ENCODE measurements at regions not wholly inside any gene's neighbourhood (a gene's known extent, or its start where the extent isn't known, plus 50 kb on each side); places are given as distances from the start of the nearest gene placed in this dataset.

GRCh38 chr2:129877289-129877741 is 102.2 kb upstream of the RAB6C start:
- peak; percentile 66 for DNase-seq

DNA sequence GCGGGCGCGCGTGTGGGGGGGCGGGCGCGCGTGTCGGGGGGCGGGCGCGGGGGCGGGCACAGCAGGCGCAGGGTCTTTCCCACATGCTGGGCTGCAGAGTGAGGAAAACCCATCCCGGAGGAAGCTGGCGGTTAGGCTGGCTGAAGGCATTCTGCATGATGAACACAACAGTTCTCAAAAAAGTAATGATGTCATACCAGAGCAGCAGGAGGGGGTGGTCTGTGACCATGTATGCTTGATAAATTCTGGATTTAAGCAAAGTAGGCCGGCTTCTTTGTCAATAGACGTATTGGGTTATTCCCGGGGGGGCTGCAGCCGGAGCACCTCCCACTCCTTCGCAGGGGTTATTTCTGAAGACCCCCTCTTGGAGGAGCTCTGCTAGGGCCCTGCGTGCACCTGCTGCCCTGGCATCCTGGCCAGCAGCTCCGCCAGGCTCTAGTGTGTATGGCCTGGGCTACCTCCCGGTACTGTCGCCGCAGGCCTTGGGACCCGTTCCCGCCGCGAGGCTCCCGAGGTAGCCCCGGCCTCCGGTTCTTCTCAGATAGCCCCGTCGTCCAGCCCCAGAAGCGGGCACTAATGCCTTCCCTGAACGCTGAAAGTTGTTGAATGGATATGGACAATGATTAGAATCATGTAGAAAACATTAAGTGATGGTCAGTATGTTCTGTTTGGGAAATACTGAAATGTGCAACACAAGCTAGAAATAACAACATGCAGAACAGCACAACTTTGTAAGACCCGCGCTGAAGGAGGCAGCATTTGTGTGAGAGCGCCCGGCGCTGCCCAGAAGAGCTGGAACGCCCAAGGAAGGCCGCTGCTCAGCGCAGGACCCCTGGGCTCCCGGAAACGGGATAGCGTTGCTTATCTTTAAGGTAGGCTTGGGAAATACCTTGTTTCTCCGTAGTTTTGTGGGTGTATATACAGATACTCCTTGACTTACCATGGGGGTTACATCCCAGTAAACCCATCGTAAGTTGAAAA is 101.4 kb upstream of the RAB6C start:
- DNase-seq = peak; percentile 26

DNA sequence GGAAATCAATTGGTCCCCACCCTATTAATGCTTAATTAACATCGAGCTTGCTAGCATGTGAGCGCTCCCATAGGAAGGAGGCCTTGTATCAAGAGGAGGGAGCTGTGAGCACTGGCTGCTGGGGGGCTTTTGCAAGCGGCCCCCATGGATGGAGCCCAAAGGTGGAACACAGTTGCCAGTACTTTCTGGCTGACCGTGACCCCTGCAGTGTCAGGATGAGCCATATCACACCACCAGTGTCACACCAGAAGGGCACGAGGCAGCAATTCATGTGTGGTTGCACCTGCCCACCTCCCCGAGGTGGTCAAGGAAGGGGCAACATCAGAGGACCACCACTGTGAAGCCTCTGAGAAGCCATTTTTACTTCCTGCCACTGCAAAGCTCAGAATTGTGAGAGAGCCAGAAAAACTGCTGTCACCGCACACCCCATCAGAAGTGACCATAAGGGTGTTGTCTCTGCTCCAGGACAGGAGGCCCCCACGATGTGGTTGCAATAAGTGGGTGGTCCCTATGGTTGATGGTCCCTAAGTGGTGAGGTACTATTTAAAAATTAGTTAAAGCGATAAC is 99.8 kb upstream of the RAB6C start:
- no peak for DNase-seq

- no peak for DNase-seq
Observed at GRCh38 chr2:129880309-129880708, 99.2 kb upstream of the RAB6C start.

GRCh38 chr2:129880971-129881370 is 98.5 kb upstream of the RAB6C start:
- no peak for DNase-seq

GRCh38 chr2:129881786-129882396 is 97.6 kb upstream of the RAB6C start:
- DNase-seq = no peak

GRCh38 chr2:129882476-129882875 is 97.0 kb upstream of the RAB6C start:
- DNase-seq = no peak

- DNase-seq = no peak
Observed at GRCh38 chr2:129883121-129883520, 96.3 kb upstream of the RAB6C start.

DNA sequence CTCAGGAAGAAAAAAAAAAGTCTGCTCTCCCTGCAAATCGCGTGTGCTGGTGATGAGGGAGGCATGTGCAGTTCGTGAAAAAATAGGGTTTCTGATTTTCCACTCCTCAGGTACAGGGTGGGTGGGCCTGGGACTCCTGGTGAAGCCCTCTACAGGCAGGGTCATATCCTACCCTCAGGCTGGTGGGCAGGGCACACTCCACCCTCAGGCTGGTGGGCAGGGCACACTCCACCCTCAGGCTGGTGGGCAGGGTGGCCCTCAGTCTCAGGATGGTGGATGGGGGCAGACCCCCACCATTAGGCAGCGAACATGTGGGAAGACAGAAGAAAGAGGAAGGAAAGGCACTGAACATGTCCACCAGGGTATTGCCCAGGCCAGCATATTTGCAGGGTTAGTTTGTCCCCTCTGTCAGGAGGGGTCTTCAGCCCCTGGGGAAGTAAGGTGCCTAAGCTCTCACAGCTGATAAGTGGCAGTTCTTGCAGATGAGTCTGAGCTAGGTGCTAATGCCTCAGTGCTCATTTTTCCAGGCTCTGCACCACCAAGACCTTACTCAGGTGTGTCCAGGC is 95.2 kb upstream of the RAB6C start:
- DNase-seq = no peak

DNA sequence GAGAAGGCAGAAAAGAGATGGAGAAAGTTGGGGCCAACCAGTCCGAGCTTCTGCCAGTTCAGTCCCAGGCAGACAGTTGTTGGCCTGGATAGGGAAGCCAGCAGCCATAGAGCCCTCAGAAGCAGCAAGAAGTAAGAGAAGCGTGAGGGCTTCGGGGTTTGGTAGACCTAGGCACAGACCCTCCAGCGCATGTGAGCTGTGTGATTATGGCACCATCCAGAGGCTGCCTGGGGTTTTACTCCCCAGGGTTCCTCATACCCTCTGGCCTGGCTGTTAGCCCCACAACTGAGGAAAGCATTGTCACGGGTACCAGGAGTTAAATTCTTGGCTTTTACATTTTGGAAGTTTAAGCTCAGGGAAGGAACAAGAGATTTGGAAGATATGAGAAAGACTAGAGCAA is 93.7 kb upstream of the RAB6C start:
- DNase-seq = no peak

DNA sequence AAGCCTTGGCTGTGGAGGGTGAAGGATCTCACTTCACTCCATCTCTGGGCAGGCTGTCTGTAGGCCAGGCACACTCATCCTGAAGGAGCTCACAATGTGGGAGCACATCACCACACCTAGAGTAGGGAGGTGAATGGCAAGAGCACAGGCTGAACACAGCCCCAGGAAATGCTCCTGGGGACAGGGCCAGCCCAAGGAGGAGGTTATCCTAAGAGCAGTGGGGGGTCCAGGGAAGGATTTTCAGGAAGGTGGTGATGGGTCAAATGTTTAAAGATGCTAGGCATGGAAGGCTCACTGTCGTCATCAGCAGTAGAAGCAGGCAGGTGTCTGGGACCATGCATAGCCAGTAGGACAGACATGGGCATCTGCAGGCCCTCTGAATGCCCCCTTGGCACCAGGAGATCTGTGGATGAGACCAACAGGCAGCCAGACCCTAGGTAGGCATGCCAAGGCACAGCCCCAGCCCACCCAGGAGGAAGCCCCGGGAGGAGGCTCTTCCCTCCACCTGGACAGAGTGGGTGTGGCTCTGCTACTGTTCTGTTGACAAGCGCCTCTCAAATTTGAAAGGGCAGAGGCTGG is 91.7 kb upstream of the RAB6C start:
- no peak for DNase-seq

- no peak for DNase-seq
Observed at GRCh38 chr2:129888461-129888860, 91.0 kb upstream of the RAB6C start.

GRCh38 chr2:129888896-129889295 is 90.6 kb upstream of the RAB6C start:
- no peak for DNase-seq

DNA sequence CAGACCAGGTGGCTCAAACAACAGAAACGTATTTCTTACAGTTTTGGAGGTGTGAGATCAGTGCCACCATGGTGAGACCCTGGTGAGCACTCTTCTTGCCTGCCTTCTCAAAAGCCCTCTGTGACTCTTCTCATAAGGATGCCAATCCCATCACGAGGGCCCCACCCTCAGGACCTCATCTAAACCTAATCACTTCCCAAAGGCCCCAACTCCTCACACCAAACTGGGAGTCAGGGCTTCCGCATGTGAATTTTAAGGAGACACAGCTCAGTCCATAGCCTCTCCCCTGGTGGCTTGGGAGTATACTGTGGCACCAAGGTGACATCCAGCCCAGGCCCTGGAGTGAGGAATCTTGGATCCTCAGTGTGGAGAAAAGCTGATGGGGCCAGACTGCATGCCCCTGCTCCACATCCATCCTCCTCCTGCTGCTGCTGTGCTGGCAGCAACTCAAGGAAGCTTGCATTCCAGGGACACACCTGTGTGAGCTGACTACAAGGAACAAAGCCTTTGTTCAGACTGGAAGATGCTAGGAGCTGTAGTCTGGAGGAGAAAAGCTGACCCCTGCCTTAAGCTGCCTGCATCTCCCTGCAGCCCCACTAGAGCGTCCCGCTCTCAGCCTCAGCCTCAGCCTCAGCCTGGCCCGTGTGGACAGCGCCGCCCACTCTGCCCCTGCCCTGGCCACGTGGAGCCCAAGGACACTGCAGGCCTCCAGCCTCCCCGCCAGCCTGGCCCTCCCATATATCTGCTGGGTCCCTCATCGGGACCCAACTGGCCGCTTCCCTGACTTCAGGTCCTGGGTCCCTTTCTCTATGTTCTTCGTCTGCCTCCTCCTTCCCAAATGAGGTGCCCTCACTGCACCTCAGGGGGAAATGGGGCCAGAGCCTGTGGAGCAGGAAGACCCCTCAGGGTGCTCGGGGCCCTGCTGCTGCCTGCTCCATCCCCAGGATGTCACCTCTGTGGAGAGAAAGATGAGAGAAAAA is 87.8 kb upstream of the RAB6C start:
- DNase-seq = no peak

- no peak for DNase-seq
Observed at GRCh38 chr2:129892360-129892759, 87.1 kb upstream of the RAB6C start.

GRCh38 chr2:129892773-129893172 is 86.7 kb upstream of the RAB6C start:
- DNase-seq = no peak

GRCh38 chr2:129893244-129893643 is 86.2 kb upstream of the RAB6C start:
- DNase-seq = no peak

DNA sequence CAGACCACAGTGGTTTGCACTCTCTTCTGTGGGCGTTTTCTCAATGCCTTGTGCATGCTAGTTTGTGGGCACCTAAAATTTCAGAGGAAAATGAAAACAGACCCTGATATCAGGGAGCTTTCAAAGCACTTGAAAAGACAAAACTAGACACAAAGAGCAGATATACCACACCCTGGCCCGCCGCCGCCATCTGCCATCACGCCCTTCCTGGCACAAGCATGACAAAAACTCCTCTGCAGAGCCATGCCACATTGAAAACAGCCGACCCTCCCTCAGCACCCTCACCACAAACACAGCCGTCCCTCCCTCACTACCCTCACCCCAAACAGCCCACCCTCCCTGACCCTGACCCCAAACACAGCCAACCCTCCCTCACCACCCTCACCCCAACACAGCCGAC is 84.8 kb upstream of the RAB6C start:
- no peak for DNase-seq

- no peak for DNase-seq
Observed at GRCh38 chr2:129895061-129895460, 84.4 kb upstream of the RAB6C start.

DNA sequence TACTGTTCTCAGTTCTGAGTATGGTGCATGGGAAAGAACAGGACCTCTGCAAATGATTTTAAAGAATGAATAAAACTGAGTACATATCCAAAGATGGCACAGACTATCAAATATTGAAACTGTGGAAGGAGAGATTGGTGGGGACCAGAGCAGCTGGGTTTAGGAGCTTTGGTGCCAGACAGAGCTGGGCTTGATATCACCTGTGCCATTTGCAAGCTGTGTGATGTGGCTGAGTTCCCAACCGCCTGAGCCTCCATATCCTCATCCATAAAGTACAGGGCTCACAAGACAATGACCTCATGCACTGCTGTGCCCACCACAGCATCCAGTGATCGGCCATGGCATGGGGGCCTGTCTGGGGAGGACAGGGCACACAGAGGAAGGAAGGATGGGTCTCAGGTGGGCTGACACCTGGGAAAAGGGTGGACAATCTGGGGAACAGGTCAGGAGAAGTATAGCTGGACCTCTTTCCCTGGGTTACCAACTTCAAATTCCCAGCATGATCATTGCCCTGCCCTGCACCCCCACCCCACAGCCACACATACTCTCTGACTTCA is 83.9 kb upstream of the RAB6C start:
- DNase-seq = no peak
